Memory B cell (primary cell): ENCODE measurements at regions not wholly inside any gene's neighbourhood (a gene's known extent, or its start where the extent isn't known, plus 50 kb on each side); places are given as distances from the start of the nearest gene placed in this dataset.

Experiments used
- ATAC-seq: fragments of 150-1000 bp; cut with Tn5 transposase; 2 replicates; pipeline ENCODE4 v1.10.0; 2021; ENCODE audit warnings: low read depth, mild to moderate bottlenecking, moderate library complexity
- DNase-seq, 2 donors: peaks; one replicate each; pipeline ENCODE4 v3.0.0; 2022; ENCODE audit warnings: low spot score in 2 of 2
- H3K27ac Mint-ChIP-seq: one replicate; pipeline ENCODE4 v1.8.0; 2022; ENCODE audit warnings: mild to moderate bottlenecking, moderate library complexity, mixed read lengths
- H3K27me3 Mint-ChIP-seq: one replicate; pipeline ENCODE4 v1.8.0; 2022; ENCODE audit warnings: mixed read lengths
- H3K36me3 Mint-ChIP-seq: one replicate; pipeline ENCODE4 v1.8.0; 2022; ENCODE audit warnings: mild to moderate bottlenecking, mixed read lengths
- H3K4me1 Mint-ChIP-seq: one replicate; pipeline ENCODE4 v1.8.0; 2022; ENCODE audit warnings: mixed read lengths
- H3K4me3 Mint-ChIP-seq: one replicate; pipeline ENCODE4 v1.8.0; 2022; ENCODE audit warnings: mild to moderate bottlenecking, moderate library complexity, mixed read lengths
- H3K9me3 Mint-ChIP-seq: one replicate; pipeline ENCODE4 v1.8.0; 2022; ENCODE audit warnings: mixed read lengths

DNA sequence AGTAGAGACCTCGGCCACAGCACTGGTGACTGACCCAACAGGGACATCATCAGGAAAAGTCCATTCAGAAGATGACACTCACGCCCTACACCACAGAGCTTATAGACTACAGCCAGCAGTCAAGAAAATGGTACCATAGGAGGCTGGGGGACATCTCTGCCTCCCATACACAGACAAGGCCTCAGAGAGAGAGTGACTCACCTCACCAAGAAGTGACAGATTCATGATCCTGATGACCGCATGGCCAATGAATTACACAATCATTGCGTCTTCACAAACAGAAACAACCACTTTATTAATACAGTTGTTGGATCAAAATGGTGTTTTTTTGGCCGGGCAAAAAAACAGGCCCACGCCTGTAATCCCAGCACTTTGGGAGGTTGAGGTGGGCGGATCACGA is 260.8 kb upstream of the TSHZ3 start:
- no peaks in the 10 kb centered on the region for H3K4me1 Mint-ChIP-seq
- H3K27ac Mint-ChIP-seq = no peak overlapping the region
- no peaks in the 10 kb centered on the region for H3K27me3 Mint-ChIP-seq
- ATAC-seq = no peak
- H3K9me3 Mint-ChIP-seq = peaks cover 12% of the 10 kb centered on the region
- no peak overlapping the region for H3K4me3 Mint-ChIP-seq
- DNase-seq = no peak
- H3K36me3 Mint-ChIP-seq = no peaks in the 10 kb centered on the region

DNA sequence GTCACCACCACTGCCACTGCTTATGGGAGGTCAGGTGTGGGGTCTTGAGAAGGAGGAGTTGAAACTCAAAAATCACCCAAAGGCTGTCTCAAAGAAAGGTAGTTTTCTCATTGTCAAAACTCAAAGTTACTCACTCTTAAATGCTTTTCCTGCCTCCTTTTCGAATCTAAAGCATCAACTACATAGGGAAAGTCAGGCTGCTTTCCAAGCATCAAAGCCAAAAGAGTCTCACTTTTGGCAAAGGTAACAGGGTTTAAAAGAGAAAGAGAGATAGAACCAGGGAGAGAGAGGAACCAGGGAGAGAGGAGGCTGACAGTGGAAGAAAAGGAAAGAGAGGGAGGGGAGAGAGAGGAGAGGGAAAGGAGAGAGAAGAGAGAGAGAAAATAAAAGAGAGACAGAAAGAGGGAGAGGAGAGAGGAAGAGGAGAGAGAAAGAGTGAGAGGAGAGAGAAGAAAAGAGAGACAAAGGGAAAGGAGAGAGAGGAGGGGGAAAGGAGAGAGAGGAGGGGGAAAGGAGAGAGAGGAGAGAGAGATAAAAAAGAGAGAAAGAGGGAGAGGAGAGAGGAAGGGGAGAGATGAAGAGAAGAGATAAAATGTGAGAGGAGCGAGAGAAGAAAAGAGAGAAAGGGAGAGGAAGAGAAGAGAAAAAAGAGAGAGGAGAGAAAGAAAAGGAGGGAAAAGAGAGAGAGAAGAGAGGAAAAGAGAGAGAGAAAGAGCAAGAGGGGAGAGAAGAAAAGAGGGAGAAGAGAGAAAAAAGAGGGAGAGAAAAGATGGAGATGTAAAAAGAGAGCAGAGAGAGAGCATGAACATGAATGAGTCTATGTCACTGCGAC is 262.0 kb upstream of the TSHZ3 start:
- Mint-ChIP-seq H3K4me1 (no peaks in the 10 kb centered on the region), H3K4me3 (no peak overlapping the region), H3K27me3 (no peaks in the 10 kb centered on the region), H3K27ac (no peak overlapping the region), H3K36me3 (no peaks in the 10 kb centered on the region), H3K9me3 (peaks cover 9% of the 10 kb centered on the region)
- no peak for DNase-seq
- no peak for ATAC-seq

DNA sequence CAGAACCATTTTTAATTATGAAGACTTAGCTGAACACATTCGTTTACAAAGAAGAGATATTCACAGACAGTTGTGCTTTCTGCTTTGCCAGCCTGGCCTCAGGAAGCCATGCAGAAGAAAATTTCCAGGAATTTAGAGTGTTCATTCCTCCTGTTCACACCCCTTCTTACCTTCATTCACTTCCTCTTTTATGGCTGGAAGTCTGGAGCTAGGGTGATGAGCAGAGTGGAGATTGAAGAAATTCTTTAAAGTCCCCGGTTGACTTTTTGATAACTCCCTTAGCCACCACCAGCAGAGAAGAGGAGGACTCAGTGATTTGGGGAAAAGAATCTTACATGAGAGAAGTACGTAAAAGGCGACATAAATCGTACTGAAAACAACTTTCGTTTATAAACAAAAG is 263.6 kb upstream of the TSHZ3 start:
- Mint-ChIP-seq H3K9me3 (peaks cover 9% of the 10 kb centered on the region), H3K36me3 (no peaks in the 10 kb centered on the region), H3K4me3 (no peak overlapping the region), H3K27me3 (no peaks in the 10 kb centered on the region), H3K4me1 (no peaks in the 10 kb centered on the region), H3K27ac (no peak overlapping the region)
- no peak for DNase-seq
- ATAC-seq = no peak

DNA sequence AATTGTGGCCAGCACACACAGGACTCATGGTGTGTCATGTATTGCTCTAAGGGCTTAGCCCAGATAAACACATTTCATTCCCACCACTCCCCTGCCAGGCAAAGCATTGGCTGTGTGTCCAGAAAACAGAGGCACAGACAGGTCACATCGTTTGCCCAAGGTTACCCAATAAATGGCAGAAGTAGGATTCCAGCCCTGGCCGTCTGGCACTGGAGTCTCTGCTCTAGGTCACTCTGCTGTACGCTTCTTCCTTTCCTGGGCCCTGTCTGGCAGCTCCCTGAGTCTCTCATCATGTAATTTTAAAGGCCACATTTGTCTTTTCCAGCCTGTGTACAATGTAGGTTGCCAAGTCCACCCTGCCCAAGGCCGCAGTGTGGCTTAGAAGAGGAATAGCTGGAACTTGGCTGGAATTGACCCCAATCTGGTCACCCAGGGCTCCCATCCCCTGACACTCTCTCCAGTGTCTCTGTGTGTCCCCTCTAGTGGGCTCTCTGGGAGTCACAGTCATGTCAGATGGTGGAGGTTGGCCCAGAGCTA is 264.5 kb upstream of the TSHZ3 start:
- no peak for DNase-seq
- H3K4me1 Mint-ChIP-seq = no peaks in the 10 kb centered on the region
- no peak overlapping the region for H3K4me3 Mint-ChIP-seq

DNA sequence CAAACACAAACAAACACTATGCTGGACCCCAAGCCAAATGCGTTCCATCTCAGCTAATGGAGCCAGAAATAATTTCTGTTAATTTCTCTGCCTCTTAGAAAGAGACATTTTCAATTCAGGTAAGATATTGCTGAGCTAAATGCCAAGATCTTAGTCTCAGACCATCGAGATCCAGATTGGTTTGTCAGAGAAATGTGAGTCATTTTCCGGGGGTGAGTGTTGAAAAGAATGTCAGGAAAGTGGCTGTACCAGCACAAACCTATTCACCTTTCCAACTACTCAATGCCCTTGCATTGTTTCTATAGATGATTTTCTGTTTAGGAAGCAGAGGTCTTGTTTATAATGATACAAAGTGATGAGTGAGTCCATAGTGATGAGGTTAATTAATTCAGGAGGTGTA is 266.8 kb upstream of the TSHZ3 start:
- no peak overlapping the region for H3K4me3 Mint-ChIP-seq
- DNase-seq = no peak
- no peaks in the 10 kb centered on the region for H3K36me3 Mint-ChIP-seq
- H3K9me3 Mint-ChIP-seq = peaks cover 7% of the 10 kb centered on the region
- ATAC-seq = no peak
- no peaks in the 10 kb centered on the region for H3K27me3 Mint-ChIP-seq
- no peak overlapping the region for H3K27ac Mint-ChIP-seq
- no peaks in the 10 kb centered on the region for H3K4me1 Mint-ChIP-seq

More for the DNA sequence above, 264.5 kb upstream of the TSHZ3 start:
- Mint-ChIP-seq H3K27me3 (no peaks in the 10 kb centered on the region), H3K36me3 (no peaks in the 10 kb centered on the region), H3K9me3 (peaks cover 7% of the 10 kb centered on the region), H3K27ac (no peak overlapping the region)
- no peak for ATAC-seq

DNA sequence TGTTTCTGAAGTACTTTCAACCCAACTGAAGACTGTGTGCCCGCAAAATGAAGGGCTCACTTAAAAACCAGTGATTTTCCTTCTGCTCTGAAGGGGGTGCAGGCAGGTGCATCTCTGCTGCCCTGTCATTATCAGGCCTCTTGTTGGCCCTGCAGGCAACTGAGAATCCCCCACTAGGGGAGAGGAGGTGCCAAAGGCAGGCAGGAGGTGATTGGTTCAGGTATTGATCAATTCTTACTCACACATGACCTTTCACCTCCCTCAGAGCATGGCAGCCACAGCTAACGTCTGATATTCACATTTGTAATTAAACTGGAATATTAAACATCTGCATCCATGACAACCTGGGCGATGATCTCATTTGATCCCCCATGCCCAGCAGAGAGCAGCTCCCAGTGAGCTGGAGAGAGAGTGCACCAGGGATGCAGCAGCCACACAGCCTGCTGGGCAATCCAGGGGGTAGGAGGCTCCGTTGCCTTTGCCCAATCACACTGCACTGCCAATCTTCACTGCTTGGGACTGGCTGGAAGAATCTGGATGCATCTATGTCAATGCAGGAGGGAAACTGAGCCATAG is 267.9 kb upstream of the TSHZ3 start:
- peaks cover 2% of the 10 kb centered on the region for H3K9me3 Mint-ChIP-seq
- ATAC-seq (no peak), DNase-seq (no peak)
- no peaks in the 10 kb centered on the region for H3K4me1 Mint-ChIP-seq
- no peak overlapping the region for H3K27ac Mint-ChIP-seq
- no peaks in the 10 kb centered on the region for H3K36me3 Mint-ChIP-seq
- no peak overlapping the region for H3K4me3 Mint-ChIP-seq
- H3K27me3 Mint-ChIP-seq = no peaks in the 10 kb centered on the region

DNA sequence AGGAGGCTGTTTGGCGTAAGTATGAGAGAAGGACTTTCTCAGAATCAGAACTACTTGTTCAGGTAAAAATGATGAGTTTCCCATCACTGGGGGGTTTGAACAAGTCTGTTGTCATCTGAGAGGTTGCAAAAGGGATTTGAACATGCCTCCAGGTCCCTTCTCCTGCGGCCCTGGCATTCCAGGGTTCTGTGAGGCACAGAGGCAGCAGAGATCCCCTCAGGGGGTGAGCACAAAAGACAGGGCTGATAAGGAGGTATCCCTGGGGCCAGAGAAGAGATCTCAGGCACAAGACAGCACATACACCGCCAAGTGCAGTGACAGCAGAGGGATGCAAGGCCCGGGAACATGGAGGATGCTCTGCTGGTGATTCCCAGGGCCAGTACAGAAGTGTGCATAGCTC is 275.8 kb upstream of the TSHZ3 start:
- DNase-seq (no peak), ATAC-seq (no peak)
- Mint-ChIP-seq H3K27me3 (no peaks in the 10 kb centered on the region), H3K27ac (no peak overlapping the region), H3K4me3 (no peak overlapping the region), H3K4me1 (no peaks in the 10 kb centered on the region), H3K9me3 (peaks cover 9% of the 10 kb centered on the region), H3K36me3 (peaks cover 3% of the 10 kb centered on the region)

DNA sequence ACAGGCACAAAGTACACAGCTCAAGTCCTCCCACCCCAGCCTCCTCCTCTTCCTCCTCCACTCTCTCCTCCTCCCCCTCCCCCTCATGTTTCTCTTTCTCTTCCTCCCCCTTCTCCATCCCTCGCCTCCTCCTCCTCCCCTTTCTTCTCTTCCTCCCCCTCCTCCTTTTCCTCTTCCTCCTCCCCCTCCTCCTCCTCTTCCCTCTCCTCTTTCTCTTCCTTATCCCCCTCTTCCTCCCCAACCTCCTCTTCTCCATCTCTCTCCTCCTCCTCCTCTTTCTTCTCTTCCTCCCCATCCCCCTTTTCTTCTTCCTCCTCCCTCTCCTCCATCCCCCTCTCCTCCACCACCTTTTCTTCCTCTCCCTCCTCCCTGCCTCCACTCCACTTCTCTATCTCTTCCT is 276.3 kb upstream of the TSHZ3 start:
- ATAC-seq = no peak
- H3K27ac Mint-ChIP-seq = no peak overlapping the region
- H3K4me3 Mint-ChIP-seq = no peak overlapping the region
- peaks cover 3% of the 10 kb centered on the region for H3K36me3 Mint-ChIP-seq
- no peak for DNase-seq
- no peaks in the 10 kb centered on the region for H3K27me3 Mint-ChIP-seq
- H3K9me3 Mint-ChIP-seq = peaks cover 9% of the 10 kb centered on the region
- no peaks in the 10 kb centered on the region for H3K4me1 Mint-ChIP-seq

DNA sequence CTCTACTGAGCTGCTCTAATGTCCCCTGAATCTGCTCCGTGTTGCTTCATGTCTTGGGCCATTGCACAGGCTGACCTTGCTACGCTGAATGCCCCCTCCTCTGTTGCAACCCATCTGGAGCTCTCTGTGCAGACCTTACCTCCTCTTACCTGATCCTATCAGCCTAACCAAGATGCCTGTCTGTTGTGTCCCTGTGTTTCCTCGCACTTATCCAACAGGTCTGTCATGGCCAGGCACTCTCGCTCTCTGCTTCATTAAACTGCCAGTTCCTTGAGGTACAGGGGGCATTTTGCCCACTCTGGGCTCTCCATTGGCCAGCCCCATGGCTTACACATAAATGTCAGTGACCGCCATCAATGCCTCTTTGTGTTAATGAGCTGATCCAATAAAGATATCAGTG is 277.7 kb upstream of the TSHZ3 start:
- H3K4me1 Mint-ChIP-seq = no peaks in the 10 kb centered on the region
- no peak overlapping the region for H3K27ac Mint-ChIP-seq
- no peak for ATAC-seq

DNA sequence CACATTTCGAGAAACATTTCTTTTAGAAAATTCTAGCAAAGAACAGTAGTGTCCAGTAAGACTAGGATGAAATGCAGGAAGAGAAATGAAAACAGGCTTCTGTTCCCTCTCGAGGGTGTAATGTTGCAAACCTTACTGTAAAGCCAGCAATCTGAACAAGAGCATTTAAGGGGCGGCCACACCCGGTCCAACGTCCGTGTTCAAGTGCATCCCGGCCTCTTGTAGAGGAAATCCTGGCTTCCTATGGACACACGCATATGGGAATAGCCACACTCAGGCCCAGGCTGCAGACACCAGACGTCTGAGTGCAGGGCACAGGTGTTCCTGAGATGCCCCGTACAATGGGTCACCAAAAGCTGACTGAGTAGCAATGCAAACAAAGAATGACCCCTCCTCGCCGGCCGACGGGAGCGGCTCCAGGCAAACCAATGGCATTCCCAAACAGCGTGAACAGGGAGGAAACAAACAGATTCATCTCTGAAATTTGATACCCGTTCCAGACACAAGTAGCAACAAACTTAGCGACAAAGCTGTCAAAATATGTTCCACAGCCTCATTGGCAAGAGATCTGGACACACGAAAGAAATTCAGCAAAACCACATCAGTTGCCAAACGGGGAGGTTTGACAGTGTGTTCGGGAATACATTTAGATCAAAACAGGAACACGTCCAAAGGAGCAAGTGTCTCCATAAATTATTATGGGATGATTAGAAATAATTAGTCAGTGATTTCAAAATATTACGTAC is 278.6 kb upstream of the TSHZ3 start:
- peaks cover 4% of the 10 kb centered on the region for H3K9me3 Mint-ChIP-seq
- DNase-seq (no peak), ATAC-seq (no peak)
- no peak overlapping the region for H3K27ac Mint-ChIP-seq
- no peaks in the 10 kb centered on the region for H3K27me3 Mint-ChIP-seq
- H3K36me3 Mint-ChIP-seq = peaks cover 3% of the 10 kb centered on the region
- no peaks in the 10 kb centered on the region for H3K4me1 Mint-ChIP-seq
- H3K4me3 Mint-ChIP-seq = no peak overlapping the region

More for the DNA sequence above, 277.7 kb upstream of the TSHZ3 start:
- peaks cover 6% of the 10 kb centered on the region for H3K9me3 Mint-ChIP-seq
- peaks cover 3% of the 10 kb centered on the region for H3K36me3 Mint-ChIP-seq
- no peak overlapping the region for H3K4me3 Mint-ChIP-seq
- DNase-seq = no peak
- H3K27me3 Mint-ChIP-seq = no peaks in the 10 kb centered on the region

DNA sequence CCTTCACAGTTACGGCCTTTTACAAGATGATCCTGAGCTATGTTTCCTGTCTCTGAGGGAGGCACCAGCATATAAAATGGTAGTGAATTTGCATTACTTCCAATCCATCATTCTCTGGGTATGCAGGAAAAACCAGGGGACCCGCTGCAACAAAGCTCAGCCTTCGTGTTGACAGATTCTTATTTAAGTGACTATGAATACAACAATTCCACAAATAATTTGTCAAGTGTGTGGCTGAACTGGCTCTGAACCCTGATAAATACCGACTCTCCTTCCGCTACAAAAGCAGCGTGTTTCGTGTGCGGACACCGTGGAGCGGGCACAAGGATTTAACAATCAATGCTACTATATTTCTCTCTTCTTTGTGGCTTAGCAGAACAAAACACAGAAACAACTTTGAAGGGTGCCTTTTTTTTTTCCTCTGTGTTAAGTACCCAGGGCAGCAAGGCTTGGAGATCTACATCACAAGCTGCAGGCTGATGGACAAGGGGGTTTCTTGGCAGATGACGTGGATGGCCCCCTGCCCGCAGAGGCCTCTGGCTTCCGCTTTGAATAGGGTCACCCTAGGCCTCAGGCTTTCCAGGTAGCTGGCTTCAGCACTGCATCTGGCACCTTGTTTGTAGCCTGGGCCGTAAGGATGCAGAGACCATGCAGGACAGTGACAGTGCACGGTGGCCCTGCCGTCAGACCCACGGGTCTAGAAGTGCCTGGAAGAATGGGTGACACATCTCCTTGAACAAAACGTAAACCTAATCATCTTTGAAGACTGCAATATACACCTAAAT is 280.5 kb upstream of the TSHZ3 start:
- ATAC-seq = no peak

DNA sequence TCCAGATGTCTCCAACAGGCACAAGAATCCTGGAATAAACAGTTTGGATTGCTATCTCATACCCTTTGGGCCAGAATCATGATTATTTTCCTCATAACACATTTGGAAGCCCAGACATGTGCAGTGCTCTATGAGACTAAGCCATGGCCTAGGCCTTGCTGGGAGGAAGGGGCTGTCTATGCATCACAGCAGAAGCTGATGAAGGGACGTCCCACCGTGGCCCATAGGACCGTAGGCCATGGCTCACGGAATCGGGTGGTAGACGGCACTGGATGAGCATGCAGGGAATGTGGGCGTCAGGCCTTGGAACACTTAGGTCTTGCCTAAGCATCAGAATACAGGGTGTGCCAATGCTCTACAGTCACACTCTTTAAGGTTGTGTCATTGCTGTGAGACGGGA is 283.8 kb upstream of the TSHZ3 start:
- no peak overlapping the region for H3K27ac Mint-ChIP-seq
- H3K36me3 Mint-ChIP-seq = no peaks in the 10 kb centered on the region
- H3K27me3 Mint-ChIP-seq = no peaks in the 10 kb centered on the region
- no peak for DNase-seq
- no peak overlapping the region for H3K4me3 Mint-ChIP-seq
- ATAC-seq = no peak
- H3K4me1 Mint-ChIP-seq = no peaks in the 10 kb centered on the region
- H3K9me3 Mint-ChIP-seq = peaks cover 3% of the 10 kb centered on the region

More for the DNA sequence above, 280.5 kb upstream of the TSHZ3 start:
- Mint-ChIP-seq H3K27me3 (no peaks in the 10 kb centered on the region), H3K27ac (no peak overlapping the region), H3K4me3 (no peak overlapping the region), H3K36me3 (peaks cover 3% of the 10 kb centered on the region), H3K9me3 (peaks cover 7% of the 10 kb centered on the region), H3K4me1 (no peaks in the 10 kb centered on the region)
- DNase-seq = no peak

DNA sequence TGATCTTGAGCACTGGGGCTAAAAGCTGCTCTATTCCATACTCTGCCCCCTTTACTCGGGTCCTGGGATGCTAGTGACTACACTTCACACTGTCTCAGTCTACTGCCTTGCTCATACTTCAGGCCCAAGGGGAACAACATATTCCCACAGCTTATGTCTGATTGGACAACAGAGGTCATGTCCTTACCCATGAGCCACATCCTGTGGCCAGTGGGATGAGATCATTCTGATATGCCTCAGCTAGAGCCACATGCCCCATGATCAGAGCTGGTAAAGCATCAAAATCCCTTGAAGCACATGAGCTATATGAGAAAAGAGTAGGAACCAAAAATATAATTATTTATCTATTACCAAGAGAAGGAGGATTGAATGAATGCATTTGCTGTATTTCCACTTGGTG is 290.1 kb upstream of the TSHZ3 start:
- Mint-ChIP-seq H3K36me3 (no peaks in the 10 kb centered on the region), H3K27me3 (peaks cover 9% of the 10 kb centered on the region), H3K9me3 (peaks cover 12% of the 10 kb centered on the region), H3K4me3 (no peak overlapping the region), H3K4me1 (no peaks in the 10 kb centered on the region), H3K27ac (no peak overlapping the region)
- ATAC-seq (no peak), DNase-seq (no peak)

DNA sequence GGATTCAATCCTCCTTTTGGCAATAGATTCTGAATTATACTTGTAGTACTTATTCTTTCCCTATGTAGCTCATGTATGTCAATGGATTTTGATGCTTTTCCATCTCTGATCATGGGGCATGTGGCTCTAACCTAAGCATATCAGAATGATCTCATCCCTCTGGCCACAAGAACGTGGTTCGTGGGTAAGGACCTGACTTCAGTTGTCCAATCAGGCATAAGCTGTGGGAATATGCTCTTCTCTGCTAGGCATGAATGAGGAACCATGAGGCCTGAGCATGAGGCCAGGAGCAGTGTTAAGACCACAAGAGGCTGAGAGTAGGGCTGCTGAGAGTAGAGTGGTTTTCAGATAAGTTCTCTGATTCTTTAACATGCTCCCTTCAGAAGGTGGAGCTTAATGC is 292.4 kb upstream of the TSHZ3 start:
- H3K9me3 Mint-ChIP-seq = peaks cover 25% of the 10 kb centered on the region
- H3K4me1 Mint-ChIP-seq = no peaks in the 10 kb centered on the region
- no peak overlapping the region for H3K4me3 Mint-ChIP-seq
- DNase-seq = no peak
- H3K36me3 Mint-ChIP-seq = no peaks in the 10 kb centered on the region
- no peak for ATAC-seq
- no peak overlapping the region for H3K27ac Mint-ChIP-seq
- peaks cover 9% of the 10 kb centered on the region for H3K27me3 Mint-ChIP-seq
